Activated naive CD4-positive, alpha-beta T cell treated with anti-CD3 and anti-CD28 coated beads, Interleukin-2, amount 10 ng/mL, durations not matched to agents 7 days and 5 days (primary cell): ENCODE measurements at regions not wholly inside any gene's neighbourhood (a gene's known extent, or its start where the extent isn't known, plus 50 kb on each side); places are given as distances from the start of the nearest gene placed in this dataset.
"Not testable (repeated sequence)": the region's sequence is repeated elsewhere in the genome, so short reads cannot be mapped to it uniquely, and the experiment has no call there.

Experiments used
- CTCF ChIA-PET: fragments of 350-600 bp; sonication (Branson Sonifier 250); formaldehyde crosslinking; loops from one replicate; lab custom pipeline; 2021; ENCODE audit warnings: antibody characterized with exemption; lab: Charles Lee
- DNase-seq: peaks from one replicate; pipeline ENCODE4 v3.0.0-alpha.2; 2020
- H3K27ac Mint-ChIP-seq: one replicate; pipeline ENCODE4 v1.8.0; 2021; ENCODE audit warnings: mild to moderate bottlenecking, moderate library complexity, mixed read lengths
- H3K27me3 Mint-ChIP-seq: one replicate; pipeline ENCODE4 v1.8.0; 2021; ENCODE audit warnings: mild to moderate bottlenecking, mixed read lengths
- H3K36me3 Mint-ChIP-seq: one replicate; pipeline ENCODE4 v1.8.0; 2021; ENCODE audit warnings: mixed read lengths
- H3K4me1 Mint-ChIP-seq: one replicate; pipeline ENCODE4 v1.8.0; 2021; ENCODE audit warnings: mixed read lengths
- H3K4me3 Mint-ChIP-seq: one replicate; pipeline ENCODE4 v1.8.0; 2021; ENCODE audit warnings: mild to moderate bottlenecking, moderate library complexity, mixed read lengths
- H3K9me3 Mint-ChIP-seq: one replicate; pipeline ENCODE4 v1.8.0; 2021; ENCODE audit warnings: mixed read lengths

- Mint-ChIP-seq H3K9me3 (no peaks in the 10 kb centered on the region), H3K4me3 (no peak overlapping the region), H3K27ac (no peak overlapping the region), H3K36me3 (no peaks in the 10 kb centered on the region), H3K27me3 (no peaks in the 10 kb centered on the region), H3K4me1 (no peaks in the 10 kb centered on the region)
- CTCF ChIA-PET, result no interaction called here
- DNase-seq, result no peak
These were observed 196.4 kb upstream of the G2E3 start for GRCh38 chr14:30362369-30363218.

GRCh38 chr14:30363219-30363880, 195.6 kb upstream of the G2E3 start:
- DNase-seq, CTCF ChIA-PET, H3K4me1 Mint-ChIP-seq, H3K9me3 Mint-ChIP-seq, H3K27me3 Mint-ChIP-seq, H3K27ac Mint-ChIP-seq, H3K4me3 Mint-ChIP-seq, H3K36me3 Mint-ChIP-seq: not testable (repeated sequence)

GRCh38 chr14:30369502-30370180, 189.3 kb upstream of the G2E3 start:
- H3K4me1 Mint-ChIP-seq, result no peaks in the 10 kb centered on the region
- no peaks in the 10 kb centered on the region for H3K27me3 Mint-ChIP-seq
- CTCF ChIA-PET, result no interaction called here
- no peak for DNase-seq
- no peaks in the 10 kb centered on the region for H3K9me3 Mint-ChIP-seq
- H3K27ac Mint-ChIP-seq, result no peak overlapping the region
- no peak overlapping the region for H3K4me3 Mint-ChIP-seq
- no peaks in the 10 kb centered on the region for H3K36me3 Mint-ChIP-seq

- H3K9me3 Mint-ChIP-seq, result no peaks in the 10 kb centered on the region
- no peaks in the 10 kb centered on the region for H3K27me3 Mint-ChIP-seq
- no peak overlapping the region for H3K27ac Mint-ChIP-seq
- CTCF ChIA-PET, result interaction anchor here (1.7 to 4.3 kb wide), 2 partner anchors 16 to 149 kb away, joined by 4 to 22 read pairs; no protein-coding TSS in a partner anchor
- no peaks in the 10 kb centered on the region for H3K4me1 Mint-ChIP-seq
- no peak for DNase-seq
- no peaks in the 10 kb centered on the region for H3K36me3 Mint-ChIP-seq
- no peak overlapping the region for H3K4me3 Mint-ChIP-seq
These were observed 185.9 kb upstream of the G2E3 start for GRCh38 chr14:30373053-30373452.

- no peak for DNase-seq
- no peaks in the 10 kb centered on the region for H3K27me3 Mint-ChIP-seq
- CTCF ChIA-PET, result interaction anchor here (1.7 to 4.3 kb wide), 2 partner anchors 17 to 148 kb away, joined by 4 to 22 read pairs; no protein-coding TSS in a partner anchor
- no peaks in the 10 kb centered on the region for H3K36me3 Mint-ChIP-seq
- no peaks in the 10 kb centered on the region for H3K9me3 Mint-ChIP-seq
- H3K4me1 Mint-ChIP-seq, result no peaks in the 10 kb centered on the region
- no peak overlapping the region for H3K27ac Mint-ChIP-seq
- no peak overlapping the region for H3K4me3 Mint-ChIP-seq
These were observed 185.4 kb upstream of the G2E3 start for GRCh38 chr14:30373526-30373925.

- Mint-ChIP-seq H3K27me3 (no peaks in the 10 kb centered on the region), H3K36me3 (no peaks in the 10 kb centered on the region), H3K4me3 (no peak overlapping the region), H3K4me1 (no peaks in the 10 kb centered on the region), H3K9me3 (no peaks in the 10 kb centered on the region), H3K27ac (no peak overlapping the region)
- CTCF ChIA-PET, result interaction anchor here (1.0 to 4.3 kb wide), 10 partner anchors 9 to 236 kb away, joined by 3 to 22 read pairs (median 4); no protein-coding TSS in a partner anchor
- peak; percentile 74 for DNase-seq
These were observed 183.6 kb upstream of the G2E3 start for GRCh38 chr14:30375296-30375892.

GRCh38 chr14:30381861-30382480, 177.0 kb upstream of the G2E3 start:
- Mint-ChIP-seq H3K27me3 (peaks cover 3% of the 10 kb centered on the region), H3K27ac (no peak overlapping the region), H3K36me3 (no peaks in the 10 kb centered on the region), H3K4me3 (no peak overlapping the region), H3K4me1 (no peaks in the 10 kb centered on the region), H3K9me3 (no peaks in the 10 kb centered on the region)
- DNase-seq, result no peak
- CTCF ChIA-PET, result interaction anchor here (0.6 kb wide), 1 partner anchor 1627 kb away, joined by 4 read pairs; no protein-coding TSS in a partner anchor

- H3K4me1 Mint-ChIP-seq, result no peaks in the 10 kb centered on the region
- peaks cover 3% of the 10 kb centered on the region for H3K27me3 Mint-ChIP-seq
- H3K27ac Mint-ChIP-seq, result no peak overlapping the region
- CTCF ChIA-PET, result no interaction called here
- H3K36me3 Mint-ChIP-seq, result no peaks in the 10 kb centered on the region
- H3K4me3 Mint-ChIP-seq, result no peak overlapping the region
- DNase-seq, result no peak
- no peaks in the 10 kb centered on the region for H3K9me3 Mint-ChIP-seq
These were observed 173.0 kb upstream of the G2E3 start for GRCh38 chr14:30385925-30386324.

GRCh38 chr14:30387871-30388270, 171.1 kb upstream of the G2E3 start:
- CTCF ChIA-PET, result interaction anchor here (1.4 kb wide), 1 partner anchor 12 kb away, joined by 4 read pairs; no protein-coding TSS in a partner anchor
- no peaks in the 10 kb centered on the region for H3K36me3 Mint-ChIP-seq
- no peak for DNase-seq
- no peaks in the 10 kb centered on the region for H3K9me3 Mint-ChIP-seq
- no peak overlapping the region for H3K4me3 Mint-ChIP-seq
- H3K27me3 Mint-ChIP-seq, result peaks cover 3% of the 10 kb centered on the region
- H3K4me1 Mint-ChIP-seq, result no peaks in the 10 kb centered on the region
- no peak overlapping the region for H3K27ac Mint-ChIP-seq

- Mint-ChIP-seq H3K4me3 (no peak overlapping the region), H3K4me1 (no peaks in the 10 kb centered on the region), H3K27me3 (no peaks in the 10 kb centered on the region), H3K27ac (no peak overlapping the region), H3K9me3 (no peaks in the 10 kb centered on the region), H3K36me3 (no peaks in the 10 kb centered on the region)
- DNase-seq, result no peak
- CTCF ChIA-PET, result no interaction called here
These were observed 169.7 kb upstream of the G2E3 start for GRCh38 chr14:30389134-30389876.

GRCh38 chr14:30389877-30390385, 169.0 kb upstream of the G2E3 start:
- CTCF ChIA-PET, result no interaction called here
- H3K9me3 Mint-ChIP-seq, result no peaks in the 10 kb centered on the region
- no peaks in the 10 kb centered on the region for H3K27me3 Mint-ChIP-seq
- no peak overlapping the region for H3K27ac Mint-ChIP-seq
- H3K4me1 Mint-ChIP-seq, result no peaks in the 10 kb centered on the region
- DNase-seq, result no peak
- no peak overlapping the region for H3K4me3 Mint-ChIP-seq
- H3K36me3 Mint-ChIP-seq, result no peaks in the 10 kb centered on the region

GRCh38 chr14:30395065-30395464, 163.9 kb upstream of the G2E3 start:
- CTCF ChIA-PET, result no interaction called here

GRCh38 chr14:30402846-30403245, 156.1 kb upstream of the G2E3 start:
- CTCF ChIA-PET, result no interaction called here
- no peak overlapping the region for H3K4me3 Mint-ChIP-seq
- DNase-seq, result no peak
- H3K4me1 Mint-ChIP-seq, result no peaks in the 10 kb centered on the region
- no peaks in the 10 kb centered on the region for H3K9me3 Mint-ChIP-seq
- H3K27ac Mint-ChIP-seq, result no peak overlapping the region
- no peaks in the 10 kb centered on the region for H3K27me3 Mint-ChIP-seq
- H3K36me3 Mint-ChIP-seq, result no peaks in the 10 kb centered on the region

More at GRCh38 chr14:30395065-30395464, 163.9 kb upstream of the G2E3 start:
- no peak for DNase-seq
- Mint-ChIP-seq H3K27ac (no peak overlapping the region), H3K4me3 (no peak overlapping the region), H3K9me3 (no peaks in the 10 kb centered on the region), H3K27me3 (no peaks in the 10 kb centered on the region), H3K36me3 (no peaks in the 10 kb centered on the region), H3K4me1 (no peaks in the 10 kb centered on the region)
